SK-N-SH (cell line): ENCODE measurements at regions not wholly inside any gene's neighbourhood (a gene's known extent, or its start where the extent isn't known, plus 50 kb on each side); places are given as distances from the start of the nearest gene placed in this dataset.
A peak's percentile ranks its signal among the peaks of the same experiment; 100 is the strongest.

Source experiments
- CTCF ChIA-PET: fragments of 300-600, 350-600 bp; formaldehyde crosslinking; extraction: SDS; loops from one replicate; lab custom pipeline; 2021; lab: Yijun Ruan, JAX
- POLR2A ChIA-PET: fragments of 350-600 bp; sonication (Branson Sonifier 250); formaldehyde crosslinking; extraction: SDS; loops from one replicate; lab custom pipeline; 2020; ENCODE audit warnings: antibody characterized with exemption, inconsistent platforms; lab: Yijun Ruan, JAX
- DNase-seq: peaks from one replicate; pipeline ENCODE4 v3.0.0; 2012
- H2AFZ ChIP-seq: fragments of 200-600 bp; sonication (generic); 2 replicates; pipeline ENCODE4 v1.8.1; 2016; ENCODE audit warnings: antibody characterized with exemption, mild to moderate bottlenecking, low read depth
- H3F3A ChIP-seq: fragments of 200-600 bp; sonication (generic); replicated peaks from 2 replicates; pipeline ENCODE3; 2016; ENCODE audit warnings: antibody characterized with exemption, mild to moderate bottlenecking; ENCODE audit not compliant: insufficient read depth
- H3K27ac ChIP-seq, 2 experiments: fragments of 200-500 bp in 1 of 2; fragments of 200-600 bp in 1 of 2; sonication (Bioruptor generic) in 1 of 2; sonication (generic), shearing (Covaris generic) in 1 of 2; 2 replicates each; pipeline versions ENCODE4 v1.5.1 to v1.6.1; 2014 to 2016; ENCODE audit warnings: low read depth in 2 of 2, inconsistent platforms in 1 of 2, low read length in 1 of 2, mild to moderate bottlenecking in 1 of 2, mixed read lengths in 1 of 2
- H3K27me3 ChIP-seq: fragments of 200-600 bp; sonication (generic), shearing (Covaris generic); 2 replicates; pipeline ENCODE4 v1.6.1; 2016; ENCODE audit warnings: mixed run types; ENCODE audit not compliant: insufficient read depth
- H3K36me3 ChIP-seq, 2 experiments: fragments of 200-500 bp in 1 of 2; fragments of 200-600 bp in 1 of 2; sonication (Bioruptor generic) in 1 of 2; sonication (generic) in 1 of 2; replicated peaks in 1 of 2; 2 replicates each; pipeline versions ENCODE3 to v1.5.1; 2014 to 2016; ENCODE audit warnings: low read length in 1 of 2, mild to moderate bottlenecking in 1 of 2; ENCODE audit not compliant: insufficient read depth in 2 of 2, control insufficient read depth in 1 of 2
- H3K4me1 ChIP-seq, 2 experiments: fragments of 200-500 bp in 1 of 2; fragments of 200-600 bp in 1 of 2; sonication (Bioruptor generic) in 1 of 2; sonication (generic), shearing (Covaris generic) in 1 of 2; 2 replicates each; pipeline versions ENCODE4 v1.5.1 to v1.6.1; 2014 to 2016; ENCODE audit warnings: low read depth in 1 of 2, low read length in 1 of 2, mixed run types in 1 of 2; ENCODE audit not compliant: insufficient read depth in 2 of 2, control insufficient read depth in 1 of 2
- H3K4me2 ChIP-seq: fragments of 200-600 bp; sonication (generic), shearing (Covaris generic); 2 replicates; pipeline ENCODE4 v1.6.1; 2017; ENCODE audit warnings: mixed run types
- H3K4me3 ChIP-seq, 2 experiments: fragments of 200-500 bp in 1 of 2; fragments of 200-600 bp in 1 of 2; sonication (Bioruptor generic) in 1 of 2; sonication (generic), shearing (Covaris generic) in 1 of 2; 2 replicates each; pipeline versions ENCODE4 v1.5.1 to v1.8.1; 2014 to 2016; ENCODE audit warnings: low read depth in 2 of 2, inconsistent platforms in 1 of 2, low read length in 1 of 2, mild to moderate bottlenecking in 1 of 2, mixed read lengths in 1 of 2, moderate library complexity in 1 of 2
- H3K79me2 ChIP-seq: fragments of 200-600 bp; sonication (generic); 2 replicates; pipeline ENCODE4 v1.8.1; 2017; ENCODE audit warnings: mild to moderate bottlenecking; ENCODE audit not compliant: insufficient read depth
- H3K9ac ChIP-seq: fragments of 200-600 bp; sonication (generic); 2 replicates; pipeline ENCODE4 v1.6.1; 2017; ENCODE audit warnings: mixed run types
- H3K9me2 ChIP-seq: fragments of 200-600 bp; sonication (generic); 2 replicates; pipeline ENCODE4 v1.6.1; 2017; ENCODE audit warnings: mixed run types
- H3K9me3 ChIP-seq: fragments of 200-600 bp; sonication (generic); 2 replicates; pipeline ENCODE4 v1.6.1; 2017; ENCODE audit warnings: mixed run types, mild to moderate bottlenecking, moderate library complexity
- H4K20me1 ChIP-seq: fragments of 200-600 bp; sonication (generic); 2 replicates; pipeline ENCODE4 v1.6.1; 2017; ENCODE audit warnings: mild to moderate bottlenecking, mixed run types; ENCODE audit not compliant: insufficient read depth
- CHD2 ChIP-seq: fragments of 150-350 bp; IDR thresholded peaks from 2 replicates; pipeline ENCODE4 v1.6.1; 2018; ENCODE audit warnings: low read length; ENCODE audit not compliant: partially characterized antibody
- CTCF ChIP-seq: fragments of 200-600 bp; sonication (generic); IDR thresholded peaks from 2 replicates; pipeline ENCODE4 v1.6.1; 2017; ENCODE audit warnings: antibody characterized with exemption, mild to moderate bottlenecking, moderate library complexity
- ELF1 ChIP-seq: IDR thresholded peaks from 2 replicates; pipeline ENCODE4 v1.4.0; 2012
- EP300 ChIP-seq, 2 experiments: IDR thresholded peaks; 2 replicates each; pipeline versions ENCODE4 v1.4.0 to v1.6.1; 2012; ENCODE audit warnings: borderline replicate concordance in 1 of 2, low read depth in 1 of 2, low read length in 1 of 2
- FOSL2 ChIP-seq: IDR thresholded peaks from 2 replicates; pipeline ENCODE4 v1.4.0; 2012; ENCODE audit warnings: low read depth, mild to moderate bottlenecking, moderate library complexity, borderline replicate concordance
- FOXJ3 ChIP-seq: sonication (generic); formaldehyde crosslinking; IDR thresholded peaks from 2 replicates; pipeline ENCODE4 v1.5.1; 2020; ENCODE audit warnings: mild to moderate bottlenecking, missing genetic modification reagents
- FOXM1 ChIP-seq: IDR thresholded peaks from 2 replicates; pipeline ENCODE4 v1.4.0; 2012; ENCODE audit warnings: low read depth, mild to moderate bottlenecking
- GATA2 ChIP-seq: sonication (generic); formaldehyde crosslinking; IDR thresholded peaks from 2 replicates; pipeline ENCODE4 v1.5.0; 2020; ENCODE audit warnings: mild to moderate bottlenecking, missing genetic modification reagents
- IRF3 ChIP-seq: fragments of 150-350 bp; IDR thresholded peaks from 2 replicates; pipeline ENCODE4 v1.6.1; 2016; ENCODE audit warnings: mild to moderate bottlenecking, low read depth, low read length
- MXI1 ChIP-seq: IDR thresholded peaks from 2 replicates; pipeline ENCODE4 v1.6.1; 2012; ENCODE audit warnings: mild to moderate bottlenecking, low read depth, low read length, improper control_type of control experiment
- NFIC ChIP-seq: IDR thresholded peaks from 2 replicates; pipeline ENCODE4 v1.4.0; 2012; ENCODE audit warnings: borderline replicate concordance
- NRF1 ChIP-seq: IDR thresholded peaks from 2 replicates; pipeline ENCODE4 v1.6.1; 2012; ENCODE audit warnings: low read depth, mild to moderate bottlenecking, low read length
- PBX3 ChIP-seq: IDR thresholded peaks from 2 replicates; pipeline ENCODE4; 2012
- RAD21 ChIP-seq: IDR thresholded peaks from 2 replicates; pipeline ENCODE4 v1.6.1; 2012; ENCODE audit warnings: mild to moderate bottlenecking, low read length
- RCOR1 ChIP-seq: fragments of 150-350 bp; IDR thresholded peaks from 2 replicates; pipeline ENCODE4 v1.6.1; 2017; ENCODE audit warnings: antibody characterized with exemption, low read length
- REST ChIP-seq: IDR thresholded peaks from 2 replicates; pipeline ENCODE4 v1.6.1; 2012; ENCODE audit warnings: mild to moderate bottlenecking, low read depth, low read length, moderate library complexity
- RFX5 ChIP-seq: IDR thresholded peaks from 2 replicates; pipeline ENCODE4 v1.6.1; 2012; ENCODE audit warnings: mild to moderate bottlenecking, improper control_type of control experiment, low read length
- RXRA ChIP-seq: IDR thresholded peaks from 2 replicates; pipeline ENCODE4 v1.4.0; 2012; ENCODE audit warnings: low read depth, mild to moderate bottlenecking, borderline replicate concordance
- SIN3A ChIP-seq: IDR thresholded peaks from 2 replicates; pipeline ENCODE4 v1.6.1; 2012; ENCODE audit warnings: low read depth, mild to moderate bottlenecking, low read length, moderate library complexity, borderline replicate concordance
- SMC3 ChIP-seq: IDR thresholded peaks from 2 replicates; pipeline ENCODE4 v1.6.1; 2012; ENCODE audit warnings: low read depth, low read length, improper control_type of control experiment
- TEAD4 ChIP-seq: IDR thresholded peaks from 2 replicates; pipeline ENCODE4 v1.4.0; 2012; ENCODE audit warnings: mild to moderate bottlenecking, borderline replicate concordance; ENCODE audit not compliant: insufficient read depth
- USF2 ChIP-seq: fragments of 150-350 bp; IDR thresholded peaks from 2 replicates; pipeline ENCODE4 v1.6.1; 2017; ENCODE audit warnings: antibody characterized with exemption, low read length, low read depth, borderline replicate concordance
- YY1 ChIP-seq: IDR thresholded peaks from 2 replicates; pipeline ENCODE4 v1.4.0; 2012; ENCODE audit warnings: low read depth, mild to moderate bottlenecking
- ZBTB33 ChIP-seq: IDR thresholded peaks from 2 replicates; pipeline ENCODE4 v1.4.0; 2012; ENCODE audit warnings: low read depth, borderline replicate concordance
- WGBS: methylation state at CpG from one replicate; pipeline ENCODE4 v1.1.6; 2017; ENCODE audit warnings: low lambda C conversion rate; 5-methylcytosine and 5-hydroxymethylcytosine counted together

GRCh38 chr2:117716505-117716904 lies 98.0 kb upstream of the DDX18 start:
- Histone ChIP-seq H3K9me3 (no peaks in the 10 kb centered on the region), H3K4me2 (no peak overlapping the region), H3K9me2 (no peaks in the 10 kb centered on the region), H3K9ac (no peak overlapping the region), H2AFZ (no peak overlapping the region), H4K20me1 (no peaks in the 10 kb centered on the region), H3K36me3 (no peaks in the 10 kb centered on the region), H3K4me3 (no peak overlapping the region), H3K79me2 (no peaks in the 10 kb centered on the region), H3F3A (no peaks in the 10 kb centered on the region), H3K27me3 (no peaks in the 10 kb centered on the region), H3K4me1 (peaks cover 0 to 52% of the 10 kb centered on the region in 2 experiments; a peak in 2 of 4 replicates), H3K27ac (peak overlapping the region in 1 of 2 experiments; percentile 97; a peak in 2 of 4 replicates)
- 2% methylated on average over 3 of the region's 3 CpGs for WGBS
- ChIA-PET POLR2A (interaction anchor here (1.1 to 2.2 kb wide), 2 partner anchors 23 to 85 kb away, joined by 5 to 9 read pairs; no protein-coding TSS in a partner anchor), CTCF (interaction anchor here (0.6 to 2.1 kb wide), 3 partner anchors 13 to 55 kb away, joined by 3 to 11 read pairs (median 5); no protein-coding TSS in a partner anchor)
- no peak for DNase-seq
- TF ChIP-seq SMC3 (no peak), YY1 (no peak), RFX5 (no peak), USF2 (no peak), GATA2 (CRISPR knock-in tag) (no peak), FOSL2 (no peak), CTCF (no peak), RAD21 (peak; percentile 19; the same call in 1 of the 2 replicates), FOXM1 (no peak), PBX3 (no peak), REST (no peak), RXRA (no peak), CHD2 (peak; percentile 56), MXI1 (no peak), RCOR1 (peak; percentile 67; the same call in 1 of the 2 replicates), IRF3 (no peak), TEAD4 (no peak), FOXJ3 (no peak), SIN3A (no peak), NRF1 (no peak), ZBTB33 (no peak), EP300 (IDR thresholded peaks at IDR 0.05; ENCODE audit: borderline replicate concordance in 1 of 2, low read depth in 1 of 2, low read length in 1 of 2) (peak in 1 of 2 experiments; percentile 96; a peak in 2 of 4 replicates), ELF1 (no peak), NFIC (no peak)
